Karpas-422 (cell line): ENCODE measurements at regions not wholly inside any gene's neighbourhood (a gene's known extent, or its start where the extent isn't known, plus 50 kb on each side); places are given as distances from the start of the nearest gene placed in this dataset.

Source experiments
- DNase-seq: peaks from one replicate; pipeline ENCODE4 v3.0.0-alpha.2; 2015
- H2AFZ ChIP-seq: fragments of 200-600 bp; sonication (generic); 2 replicates; pipeline ENCODE4 v1.6.1; 2014; ENCODE audit warnings: antibody characterized with exemption, low read length, mixed read lengths
- H3K27ac ChIP-seq: fragments of 200-600 bp; sonication (generic); 2 replicates; pipeline ENCODE4 v1.5.1; 2014; ENCODE audit warnings: mild to moderate bottlenecking, low read length, moderate library complexity
- H3K27me3 ChIP-seq: fragments of 200-600 bp; sonication (generic); 2 replicates; pipeline ENCODE4 v1.6.1; 2014; ENCODE audit warnings: low read length, mixed read lengths
- H3K36me3 ChIP-seq: fragments of 200-600 bp; sonication (generic); 2 replicates; pipeline ENCODE4 v1.6.1; 2014; ENCODE audit warnings: low read length, mixed read lengths; ENCODE audit not compliant: insufficient read depth
- H3K4me1 ChIP-seq: fragments of 200-600 bp; sonication (generic); 2 replicates; pipeline ENCODE4 v1.6.1; 2014; ENCODE audit warnings: mild to moderate bottlenecking, low read length, mixed read lengths
- H3K4me2 ChIP-seq: fragments of 200-600 bp; sonication (generic); 2 replicates; pipeline ENCODE4 v1.6.1; 2014; ENCODE audit warnings: low read length, low read depth, mild to moderate bottlenecking; ENCODE audit not compliant: poor library complexity, severe bottlenecking
- H3K4me3 ChIP-seq: fragments of 200-600 bp; sonication (generic); 2 replicates; pipeline ENCODE4 v1.5.1; 2014; ENCODE audit warnings: mild to moderate bottlenecking, antibody characterized with exemption, low read length, mixed read lengths
- H3K79me2 ChIP-seq: fragments of 200-600 bp; sonication (generic); 2 replicates; pipeline ENCODE4 v1.6.1; 2014; ENCODE audit warnings: mild to moderate bottlenecking, low read length, mixed read lengths
- H3K9ac ChIP-seq: fragments of 200-600 bp; sonication (generic); 2 replicates; pipeline ENCODE4 v1.6.0; 2014; ENCODE audit warnings: low read length
- H3K9me2 ChIP-seq: fragments of 200-600 bp; sonication (generic), shearing (Covaris generic); replicated peaks from 2 replicates; pipeline ENCODE4 v1.6.0; 2014; ENCODE audit warnings: mild to moderate bottlenecking, low read length, moderate library complexity; ENCODE audit not compliant: insufficient read depth
- H3K9me3 ChIP-seq: fragments of 300-700, 200-600 bp; sonication (generic); 2 replicates; pipeline ENCODE4 v1.6.1; 2014; ENCODE audit warnings: low read length, mixed read lengths
- H4K20me1 ChIP-seq: fragments of 200-600 bp; sonication (generic); 2 replicates; pipeline ENCODE4 v1.6.1; 2014; ENCODE audit warnings: mild to moderate bottlenecking, antibody characterized with exemption, low read length, low read depth; ENCODE audit not compliant: insufficient read depth

GRCh38 chr1:218108034-218108433 is 177.1 kb upstream of the RRP15 start:
- Histone ChIP-seq H3K79me2 (no peaks in the 10 kb centered on the region), H3K4me2 (no peak overlapping the region), H2AFZ (no peak overlapping the region), H3K9me3 (no peaks in the 10 kb centered on the region), H3K27ac (no peak overlapping the region), H3K36me3 (no peaks in the 10 kb centered on the region), H3K9me2 (no peaks in the 10 kb centered on the region), H3K4me3 (no peak overlapping the region), H3K9ac (no peak overlapping the region), H3K27me3 (no peaks in the 10 kb centered on the region), H3K4me1 (no peaks in the 10 kb centered on the region), H4K20me1 (no peaks in the 10 kb centered on the region)
- no peak for DNase-seq

- Histone ChIP-seq H3K9ac (no peak overlapping the region), H2AFZ (no peak overlapping the region), H3K4me3 (no peak overlapping the region), H3K79me2 (no peaks in the 10 kb centered on the region), H3K27me3 (no peaks in the 10 kb centered on the region), H3K4me1 (no peaks in the 10 kb centered on the region), H3K27ac (no peak overlapping the region), H3K4me2 (no peak overlapping the region), H3K9me3 (no peaks in the 10 kb centered on the region), H3K36me3 (no peaks in the 10 kb centered on the region), H3K9me2 (no peaks in the 10 kb centered on the region), H4K20me1 (no peaks in the 10 kb centered on the region)
- no peak for DNase-seq
Observed at GRCh38 chr1:218112862-218113261, 172.2 kb upstream of the RRP15 start.

GRCh38 chr1:218123968-218124367 is 161.1 kb upstream of the RRP15 start:
- Histone ChIP-seq H3K27ac (no peak overlapping the region), H3K27me3 (no peaks in the 10 kb centered on the region), H2AFZ (no peak overlapping the region), H3K4me2 (no peak overlapping the region), H3K4me3 (no peak overlapping the region), H3K36me3 (no peaks in the 10 kb centered on the region), H4K20me1 (no peaks in the 10 kb centered on the region), H3K9ac (no peak overlapping the region), H3K9me3 (no peaks in the 10 kb centered on the region), H3K4me1 (no peaks in the 10 kb centered on the region), H3K9me2 (no peaks in the 10 kb centered on the region), H3K79me2 (no peaks in the 10 kb centered on the region)
- DNase-seq, result no peak

- Histone ChIP-seq H3K4me2 (no peak overlapping the region), H2AFZ (no peak overlapping the region), H3K4me3 (no peak overlapping the region), H3K9me3 (no peaks in the 10 kb centered on the region), H3K27ac (no peak overlapping the region), H3K9me2 (no peaks in the 10 kb centered on the region), H3K27me3 (no peaks in the 10 kb centered on the region), H3K36me3 (no peaks in the 10 kb centered on the region), H3K4me1 (no peaks in the 10 kb centered on the region), H4K20me1 (no peaks in the 10 kb centered on the region), H3K79me2 (no peaks in the 10 kb centered on the region), H3K9ac (no peak overlapping the region)
- no peak for DNase-seq
Observed at GRCh38 chr1:218135371-218135770, 149.7 kb upstream of the RRP15 start.

GRCh38 chr1:218139761-218140160 is 145.3 kb upstream of the RRP15 start:
- Histone ChIP-seq H3K4me1 (no peaks in the 10 kb centered on the region), H3K9ac (no peak overlapping the region), H3K9me2 (no peaks in the 10 kb centered on the region), H3K27me3 (no peaks in the 10 kb centered on the region), H4K20me1 (no peaks in the 10 kb centered on the region), H3K27ac (no peak overlapping the region), H2AFZ (no peak overlapping the region), H3K9me3 (no peaks in the 10 kb centered on the region), H3K4me3 (no peak overlapping the region), H3K79me2 (no peaks in the 10 kb centered on the region), H3K4me2 (no peak overlapping the region), H3K36me3 (no peaks in the 10 kb centered on the region)
- DNase-seq, result no peak

- no peaks in the 10 kb centered on the region for H3K9me2 ChIP-seq
- H3K79me2 ChIP-seq, result no peaks in the 10 kb centered on the region
- no peak overlapping the region for H3K27ac ChIP-seq
- H3K4me2 ChIP-seq, result no peak overlapping the region
- no peaks in the 10 kb centered on the region for H4K20me1 ChIP-seq
- H3K27me3 ChIP-seq, result no peaks in the 10 kb centered on the region
- H3K36me3 ChIP-seq, result no peaks in the 10 kb centered on the region
- H3K4me1 ChIP-seq, result no peaks in the 10 kb centered on the region; the same call in 1 of the 2 replicates
- no peaks in the 10 kb centered on the region for H3K9me3 ChIP-seq
- no peak overlapping the region for H3K4me3 ChIP-seq
- H2AFZ ChIP-seq, result no peak overlapping the region
- no peak for DNase-seq
- H3K9ac ChIP-seq, result no peak overlapping the region
Observed at GRCh38 chr1:218156595-218156994, 128.5 kb upstream of the RRP15 start.

GRCh38 chr1:218163371-218163770 is 121.7 kb upstream of the RRP15 start:
- H3K4me1 ChIP-seq, result peaks cover 58% of the 10 kb centered on the region
- H3K79me2 ChIP-seq, result no peaks in the 10 kb centered on the region
- H3K9me3 ChIP-seq, result no peaks in the 10 kb centered on the region
- H3K36me3 ChIP-seq, result no peaks in the 10 kb centered on the region
- no peak overlapping the region for H3K4me2 ChIP-seq
- DNase-seq, result no peak
- no peak overlapping the region for H2AFZ ChIP-seq
- no peaks in the 10 kb centered on the region for H3K9me2 ChIP-seq
- no peak overlapping the region for H3K4me3 ChIP-seq
- peaks cover 3% of the 10 kb centered on the region; the same call in 1 of the 2 replicates for H3K27me3 ChIP-seq
- no peak overlapping the region for H3K27ac ChIP-seq
- no peak overlapping the region for H3K9ac ChIP-seq
- no peaks in the 10 kb centered on the region for H4K20me1 ChIP-seq

GRCh38 chr1:218164111-218164929 is 120.8 kb upstream of the RRP15 start:
- no peaks in the 10 kb centered on the region for H3K9me2 ChIP-seq
- no peaks in the 10 kb centered on the region for H3K36me3 ChIP-seq
- no peaks in the 10 kb centered on the region for H3K9me3 ChIP-seq
- peak overlapping the region; percentile 93 for H3K4me2 ChIP-seq
- H3K4me3 ChIP-seq, result peak overlapping the region; percentile 64
- H3K4me1 ChIP-seq, result peaks cover 65% of the 10 kb centered on the region
- H3K9ac ChIP-seq, result peak overlapping the region; percentile 69
- H3K27me3 ChIP-seq, result peaks cover 3% of the 10 kb centered on the region; the same call in 1 of the 2 replicates
- no peak overlapping the region for H3K27ac ChIP-seq
- H2AFZ ChIP-seq, result peak overlapping the region; percentile 84
- H3K79me2 ChIP-seq, result no peaks in the 10 kb centered on the region
- no peaks in the 10 kb centered on the region for H4K20me1 ChIP-seq
- DNase-seq, result peak; percentile 67
